Esophagus squamous epithelium (tissue), 4 donors: ENCODE measurements at regions not wholly inside any gene's neighbourhood (a gene's known extent, or its start where the extent isn't known, plus 50 kb on each side); places are given as distances from the start of the nearest gene placed in this dataset.

Experiments used
- POLR2A ChIP-seq, 4 donors: fragments of 450-650 bp; IDR thresholded peaks; one replicate each; pipeline ENCODE4 v1.6.1; 2017; ENCODE audit warnings: antibody characterized with exemption in 4 of 4, mild to moderate bottlenecking in 4 of 4, moderate library complexity in 3 of 4
- TF ChIP-seq, protein P1 (sequence below), 6 experiments: fragments of 450-650 bp in 4 of 6; fragments of 200-600 bp in 2 of 6; sonication (generic) in 2 of 6; IDR thresholded peaks; one replicate each; pipeline ENCODE4 v1.5.1; 2016 to 2019; ENCODE audit warnings: antibody characterized with exemption in 6 of 6, mild to moderate bottlenecking in 4 of 6, moderate library complexity in 4 of 6

GRCh38 chr6:93139408-93140081, 279.8 kb downstream of the EPHA7 start:
- TF ChIP-seq, protein P1, sequence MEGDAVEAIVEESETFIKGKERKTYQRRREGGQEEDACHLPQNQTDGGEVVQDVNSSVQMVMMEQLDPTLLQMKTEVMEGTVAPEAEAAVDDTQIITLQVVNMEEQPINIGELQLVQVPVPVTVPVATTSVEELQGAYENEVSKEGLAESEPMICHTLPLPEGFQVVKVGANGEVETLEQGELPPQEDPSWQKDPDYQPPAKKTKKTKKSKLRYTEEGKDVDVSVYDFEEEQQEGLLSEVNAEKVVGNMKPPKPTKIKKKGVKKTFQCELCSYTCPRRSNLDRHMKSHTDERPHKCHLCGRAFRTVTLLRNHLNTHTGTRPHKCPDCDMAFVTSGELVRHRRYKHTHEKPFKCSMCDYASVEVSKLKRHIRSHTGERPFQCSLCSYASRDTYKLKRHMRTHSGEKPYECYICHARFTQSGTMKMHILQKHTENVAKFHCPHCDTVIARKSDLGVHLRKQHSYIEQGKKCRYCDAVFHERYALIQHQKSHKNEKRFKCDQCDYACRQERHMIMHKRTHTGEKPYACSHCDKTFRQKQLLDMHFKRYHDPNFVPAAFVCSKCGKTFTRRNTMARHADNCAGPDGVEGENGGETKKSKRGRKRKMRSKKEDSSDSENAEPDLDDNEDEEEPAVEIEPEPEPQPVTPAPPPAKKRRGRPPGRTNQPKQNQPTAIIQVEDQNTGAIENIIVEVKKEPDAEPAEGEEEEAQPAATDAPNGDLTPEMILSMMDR (IDR thresholded peaks at IDR 0.05), result no peak
- TF ChIP-seq POLR2A (IDR thresholded peaks at IDR 0.05), result no peak
